CD14-positive monocyte (primary cell): ENCODE measurements at regions not wholly inside any gene's neighbourhood (a gene's known extent, or its start where the extent isn't known, plus 50 kb on each side); places are given as distances from the start of the nearest gene placed in this dataset.

Experiments
- DNase-seq, 3 donors: peaks; one replicate each; pipeline ENCODE4 v3.0.0-alpha.2; 2011 to 2022
- H2AFZ ChIP-seq: 2 replicates; pipeline ENCODE4 v1.6.0; 2012; ENCODE audit warnings: mild to moderate bottlenecking, low read depth, low read length, inconsistent platforms; ENCODE audit not compliant: insufficient read depth, poor library complexity, severe bottlenecking
- H3K27ac ChIP-seq, 2 donors: 1 replicate in 1 of 2; 2 replicates in 1 of 2; pipeline ENCODE4 v1.5.1; 2012 to 2013; ENCODE audit warnings: low read length in 2 of 2, control low read depth in 1 of 2, inconsistent platforms in 1 of 2, low read depth in 1 of 2, mild to moderate bottlenecking in 1 of 2
- H3K27me3 ChIP-seq, 2 donors: one replicate each; pipeline versions ENCODE4 v1.6.0 to v1.6.1; 2011 to 2013; ENCODE audit warnings: low read length in 2 of 2; ENCODE audit not compliant: control insufficient read depth in 2 of 2, insufficient read depth in 2 of 2
- H3K36me3 ChIP-seq, 2 donors: replicated peaks in 1 of 2; 1 replicate in 1 of 2; 2 replicates in 1 of 2; pipeline versions ENCODE4 v1.5.1 to v1.6.1; 2012 to 2013; ENCODE audit warnings: low read length in 2 of 2, control low read depth in 1 of 2, inconsistent platforms in 1 of 2, mild to moderate bottlenecking in 1 of 2; ENCODE audit not compliant: insufficient read depth in 2 of 2, control insufficient read depth in 1 of 2
- H3K4me1 ChIP-seq, 2 donors: 1 replicate in 1 of 2; 2 replicates in 1 of 2; pipeline versions ENCODE4 v1.5.1 to v1.6.1; 2012 to 2013; ENCODE audit warnings: low read length in 2 of 2, control low read depth in 1 of 2, inconsistent platforms in 1 of 2, mild to moderate bottlenecking in 1 of 2, moderate library complexity in 1 of 2; ENCODE audit not compliant: insufficient read depth in 2 of 2, control insufficient read depth in 1 of 2
- H3K4me2 ChIP-seq: replicated peaks from 2 replicates; pipeline ENCODE3; 2012; ENCODE audit warnings: low read length, moderate library complexity, mild to moderate bottlenecking; ENCODE audit not compliant: poor library complexity, severe bottlenecking; ENCODE audit errors: extremely low read depth
- H3K4me3 ChIP-seq, 3 experiments: fragments of 200-600 bp in 1 of 3; sonication (generic) in 1 of 3; replicated peaks in 1 of 3; 1 replicate in 2 of 3; 2 replicates in 1 of 3; pipeline ENCODE4 v1.5.1; 2011 to 2013; ENCODE audit warnings: low read length in 3 of 3, mild to moderate bottlenecking in 3 of 3, control low read depth in 2 of 3, low read depth in 2 of 3, inconsistent platforms in 1 of 3, moderate library complexity in 1 of 3
- H3K79me2 ChIP-seq: 2 replicates; pipeline ENCODE4 v1.6.0; 2012; ENCODE audit warnings: mild to moderate bottlenecking, control low read depth, inconsistent platforms, low read length, moderate library complexity; ENCODE audit not compliant: insufficient read depth
- H3K9ac ChIP-seq: 2 replicates; pipeline ENCODE4 v1.6.0; 2017; ENCODE audit warnings: low read length, mild to moderate bottlenecking; ENCODE audit not compliant: insufficient read depth, poor library complexity, severe bottlenecking
- H3K9me3 ChIP-seq, 2 donors: replicated peaks in 1 of 2; 1 replicate in 1 of 2; 2 replicates in 1 of 2; pipeline versions ENCODE4 v1.5.1 to v1.6.1; 2012 to 2013; ENCODE audit warnings: low read length in 2 of 2, control low read depth in 1 of 2; ENCODE audit not compliant: control insufficient read depth in 1 of 2, insufficient read depth in 1 of 2
- H4K20me1 ChIP-seq: 2 replicates; pipeline ENCODE4 v1.6.0; 2012; ENCODE audit warnings: mild to moderate bottlenecking, low read length, control low read depth, moderate library complexity; ENCODE audit not compliant: insufficient read depth
- H3K27ac Mint-ChIP-seq, 7 donors: one replicate each; pipeline ENCODE4 v1.8.0; 2020; ENCODE audit warnings: mild to moderate bottlenecking in 7 of 7, mixed read lengths in 7 of 7, moderate library complexity in 6 of 7, inconsistent platforms in 2 of 7
- H3K27me3 Mint-ChIP-seq, 3 donors: one replicate each; pipeline ENCODE4 v1.8.0; 2021 to 2022; ENCODE audit warnings: low read depth in 3 of 3, mild to moderate bottlenecking in 3 of 3, mixed read lengths in 3 of 3, moderate library complexity in 3 of 3, inconsistent platforms in 1 of 3
- H3K36me3 Mint-ChIP-seq, 2 donors: one replicate each; pipeline ENCODE4 v1.8.0; 2020; ENCODE audit warnings: mixed read lengths in 2 of 2, inconsistent platforms in 1 of 2, mild to moderate bottlenecking in 1 of 2
- H3K4me1 Mint-ChIP-seq: one replicate; pipeline ENCODE4 v1.8.0; 2020; ENCODE audit warnings: mild to moderate bottlenecking, mixed read lengths
- H3K4me3 Mint-ChIP-seq, 2 donors: one replicate each; pipeline ENCODE4 v1.8.0; 2020; ENCODE audit warnings: mild to moderate bottlenecking in 2 of 2, mixed read lengths in 2 of 2, moderate library complexity in 1 of 2
- H3K9me3 Mint-ChIP-seq, 7 donors: one replicate each; pipeline ENCODE4 v1.8.0; 2020 to 2022; ENCODE audit warnings: mixed read lengths in 7 of 7, mild to moderate bottlenecking in 6 of 7, moderate library complexity in 6 of 7, inconsistent platforms in 2 of 7
- CTCF ChIP-seq: fragments of 200-600 bp; IDR thresholded peaks from one replicate; pipeline ENCODE4 v1.8.0; 2022; ENCODE audit warnings: antibody characterized with exemption, mild to moderate bottlenecking
- WGBS: methylation state at CpG from one replicate; pipeline ENCODE4 v1.1.5; 2013; ENCODE audit warnings: missing lambda C conversion rate; ENCODE audit not compliant: insufficient coverage; 5-methylcytosine and 5-hydroxymethylcytosine counted together
- intact Hi-C, 2 donors: fragments of 100-400 bp; cut with micrococcal nuclease; formaldehyde crosslinking; loops; one replicate each; pipeline versions ENCODE4 v1.15.0 to v1.15.1; 2023

- H3K4me1 ChIP-seq = no peaks in the 10 kb centered on the region
- no CpG with 5 or more reads among the region's 2 CpGs for WGBS
- no peak overlapping the region for H3K4me3 Mint-ChIP-seq
Measured at GRCh38 chr13:87087741-87088140, 583.4 kb upstream of the SLITRK5 start.

DNA sequence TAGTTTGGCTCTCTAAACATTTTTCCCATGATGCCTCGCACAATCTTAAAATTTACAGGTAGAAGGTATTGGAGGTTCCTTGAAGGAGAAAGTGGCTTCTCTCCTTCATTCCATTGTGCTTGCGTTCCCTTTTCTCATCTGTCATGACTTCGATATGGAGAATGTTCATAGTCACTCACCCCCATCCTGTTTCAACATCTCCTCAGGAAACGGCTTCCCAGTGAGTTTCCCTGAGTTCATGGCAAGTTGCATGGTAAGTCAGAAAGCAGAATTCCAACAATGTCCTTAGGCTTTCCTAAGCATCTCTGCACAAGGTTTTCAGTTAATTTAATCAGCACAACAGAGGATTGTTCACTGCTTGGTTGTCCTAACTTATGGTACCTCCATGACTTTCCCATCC, 581.8 kb upstream of the SLITRK5 start:
- Histone ChIP-seq H3K79me2 (no peaks in the 10 kb centered on the region), H3K4me2 (no peak overlapping the region), H3K9ac (no peak overlapping the region), H3K4me1 (no peaks in the 10 kb centered on the region), H2AFZ (no peak overlapping the region), H3K27ac (no peak overlapping the region), H3K4me3 (no peak overlapping the region), H3K36me3 (no peaks in the 10 kb centered on the region), H3K9me3 (peaks cover 0 to 3% of the 10 kb centered on the region in 2 donors), H4K20me1 (no peaks in the 10 kb centered on the region), H3K27me3 (no peaks in the 10 kb centered on the region)
- TF ChIP-seq CTCF = no peak
- H3K27ac Mint-ChIP-seq = no peak overlapping the region
- peaks cover 0 to 2% (median 0%) of the 10 kb centered on the region in 3 donors for H3K27me3 Mint-ChIP-seq
- no peaks in the 10 kb centered on the region for H3K4me1 Mint-ChIP-seq
- no peaks in the 10 kb centered on the region for H3K36me3 Mint-ChIP-seq
- H3K4me3 Mint-ChIP-seq = no peak overlapping the region
- H3K9me3 Mint-ChIP-seq = peaks cover 0 to 7% (median 3%) of the 10 kb centered on the region in 7 donors
- 68% methylated on average over 2 of the region's 4 CpGs for WGBS
- intact Hi-C loops = no loop called here
- DNase-seq = no peak

More at GRCh38 chr13:87087741-87088140, 583.4 kb upstream of the SLITRK5 start:
- intact Hi-C loops = no loop called here
- no peak for TF ChIP-seq CTCF
- DNase-seq = no peak
- H3K9me3 ChIP-seq = peaks cover 0 to 3% of the 10 kb centered on the region in 2 donors
- Mint-ChIP-seq H3K27ac (no peak overlapping the region), H3K9me3 (peaks cover 0 to 8% (median 3%) of the 10 kb centered on the region in 7 donors), H3K36me3 (no peaks in the 10 kb centered on the region), H3K4me1 (no peaks in the 10 kb centered on the region), H3K27me3 (peaks cover 0 to 2% (median 0%) of the 10 kb centered on the region in 3 donors)
- no peak overlapping the region for H3K27ac ChIP-seq
- no peak overlapping the region for H3K4me2 ChIP-seq
- no peaks in the 10 kb centered on the region for H3K27me3 ChIP-seq
- H3K79me2 ChIP-seq = no peaks in the 10 kb centered on the region
- no peak overlapping the region for H2AFZ ChIP-seq
- H3K36me3 ChIP-seq = no peaks in the 10 kb centered on the region
- no peak overlapping the region for H3K9ac ChIP-seq
- H3K4me3 ChIP-seq = no peak overlapping the region
- H4K20me1 ChIP-seq = no peaks in the 10 kb centered on the region
